ENCODE measurements at regions not wholly inside any gene's neighbourhood (a gene's known extent, or its start where the extent isn't known, plus 50 kb on each side); places are given as distances from the start of the nearest gene placed in this dataset.

DNA sequence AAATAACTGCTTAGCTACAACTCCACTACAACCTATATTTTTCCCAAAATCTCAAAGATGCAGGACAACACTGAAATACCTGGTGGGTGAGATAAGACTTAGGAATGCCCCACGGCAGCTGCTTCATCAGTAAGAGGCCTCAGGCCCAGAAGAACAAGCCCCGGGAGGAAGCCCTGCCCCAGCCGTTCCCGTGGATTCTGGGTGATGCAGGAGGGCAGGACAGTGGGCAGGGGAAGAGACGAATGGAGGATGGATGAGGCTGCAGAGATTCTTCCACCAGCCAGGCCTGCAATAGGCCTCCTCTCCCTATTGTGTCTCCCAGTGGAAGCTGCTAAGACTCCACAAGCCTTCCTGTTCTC, 197.9 kb upstream of the HDAC4 start (continued):
- TF ChIP-seq, protein P1, sequence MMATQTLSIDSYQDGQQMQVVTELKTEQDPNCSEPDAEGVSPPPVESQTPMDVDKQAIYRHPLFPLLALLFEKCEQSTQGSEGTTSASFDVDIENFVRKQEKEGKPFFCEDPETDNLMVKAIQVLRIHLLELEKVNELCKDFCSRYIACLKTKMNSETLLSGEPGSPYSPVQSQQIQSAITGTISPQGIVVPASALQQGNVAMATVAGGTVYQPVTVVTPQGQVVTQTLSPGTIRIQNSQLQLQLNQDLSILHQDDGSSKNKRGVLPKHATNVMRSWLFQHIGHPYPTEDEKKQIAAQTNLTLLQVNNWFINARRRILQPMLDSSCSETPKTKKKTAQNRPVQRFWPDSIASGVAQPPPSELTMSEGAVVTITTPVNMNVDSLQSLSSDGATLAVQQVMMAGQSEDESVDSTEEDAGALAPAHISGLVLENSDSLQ (IDR thresholded peaks at IDR 0.05): no peak
- no peak for TF ChIP-seq SMAD5 (IDR thresholded peaks at IDR 0.05; ENCODE audit: low read depth)
- no peak for TF ChIP-seq YBX1 (IDR thresholded peaks at IDR 0.05)
- no peak for TF ChIP-seq CREM (IDR thresholded peaks at IDR 0.05; ENCODE audit: low read depth)

GRCh38 chr2:239598011-239598731, 197.4 kb upstream of the HDAC4 start:
- H3K79me2 ChIP-seq (ENCODE audit: control insufficient read depth, insufficient read depth, low read length): no peaks in the 10 kb centered on the region
- no peak overlapping the region for H3K9ac ChIP-seq (ENCODE audit: control insufficient read depth, insufficient read depth, low read length)
- CTCF ChIA-PET: no interaction called here
- POLR2A ChIA-PET: no interaction called here
- H3K4me2 ChIP-seq (ENCODE audit: control insufficient read depth, insufficient read depth): no peak overlapping the region
- ATAC-seq (no peak), DNase-seq (ENCODE audit: low read depth, low spot score) (no peak), FAIRE-seq (no peak)
- in situ Hi-C loops (cut with MboI): no loop called here
- H2AFZ ChIP-seq (ENCODE audit: control insufficient read depth, low read depth, low read length): no peak overlapping the region
- SMC1A ChIA-PET (ENCODE audit: uncharacterized antibody, unreplicated experiment): no interaction called here
- H4K20me1 ChIP-seq (ENCODE audit: control insufficient read depth, insufficient read depth): no peaks in the 10 kb centered on the region
- intact Hi-C loops (cut with micrococcal nuclease; ENCODE audit: unreplicated experiment): no loop called here
- no peaks in the 10 kb centered on the region for H3K36me3 ChIP-seq (ENCODE audit: control insufficient read depth in 2 of 2, insufficient read depth in 2 of 2, low read length in 1 of 2)
- H3K4me1 ChIP-seq (ENCODE audit: control insufficient read depth, insufficient read depth, low read length): no peaks in the 10 kb centered on the region
- H3K27ac ChIP-seq (ENCODE audit: control insufficient read depth, insufficient read depth): no peak overlapping the region
- no TSS peak for BruUV-seq (replicated peaks)
- H3K9me3 ChIP-seq (replicated peaks; ENCODE audit: control insufficient read depth, insufficient read depth, low read length): peaks cover 2% of the 10 kb centered on the region; the same call in 1 of the 3 replicates
- H3K4me3 ChIP-seq: no peak overlapping the region
- WGBS (ENCODE audit: insufficient coverage, insufficient replicate concordance, low lambda C conversion rate, missing lambda C conversion rate): 31% methylated on average over 23 of the region's 23 CpGs
- no peaks in the 10 kb centered on the region for H3K27me3 ChIP-seq (replicated peaks in 1 of 2; ENCODE audit: control insufficient read depth in 2 of 2, insufficient read depth in 2 of 2, low read length in 1 of 2)
- RAD21 ChIA-PET (ENCODE audit: unreplicated experiment): no interaction called here
- no peak for TF ChIP-seq ZNF384 (IDR thresholded peaks at IDR 0.05; ENCODE audit: borderline replicate concordance, low read depth, low read length)
- no peak for TF ChIP-seq ZSCAN29 (IDR thresholded peaks at IDR 0.05)
- no peak for TF ChIP-seq ZNF274 (IDR thresholded peaks at IDR 0.05; ENCODE audit: insufficient read depth, insufficient read length)
- TF ChIP-seq, protein P2, sequence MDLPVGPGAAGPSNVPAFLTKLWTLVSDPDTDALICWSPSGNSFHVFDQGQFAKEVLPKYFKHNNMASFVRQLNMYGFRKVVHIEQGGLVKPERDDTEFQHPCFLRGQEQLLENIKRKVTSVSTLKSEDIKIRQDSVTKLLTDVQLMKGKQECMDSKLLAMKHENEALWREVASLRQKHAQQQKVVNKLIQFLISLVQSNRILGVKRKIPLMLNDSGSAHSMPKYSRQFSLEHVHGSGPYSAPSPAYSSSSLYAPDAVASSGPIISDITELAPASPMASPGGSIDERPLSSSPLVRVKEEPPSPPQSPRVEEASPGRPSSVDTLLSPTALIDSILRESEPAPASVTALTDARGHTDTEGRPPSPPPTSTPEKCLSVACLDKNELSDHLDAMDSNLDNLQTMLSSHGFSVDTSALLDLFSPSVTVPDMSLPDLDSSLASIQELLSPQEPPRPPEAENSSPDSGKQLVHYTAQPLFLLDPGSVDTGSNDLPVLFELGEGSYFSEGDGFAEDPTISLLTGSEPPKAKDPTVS (IDR thresholded peaks at IDR 0.05; ENCODE audit: low read depth, low read length): no peak
- no peak for TF ChIP-seq STAT3 (IDR thresholded peaks at IDR 0.05; ENCODE audit: low read depth, low read length)
- TF ChIP-seq, protein P3, sequence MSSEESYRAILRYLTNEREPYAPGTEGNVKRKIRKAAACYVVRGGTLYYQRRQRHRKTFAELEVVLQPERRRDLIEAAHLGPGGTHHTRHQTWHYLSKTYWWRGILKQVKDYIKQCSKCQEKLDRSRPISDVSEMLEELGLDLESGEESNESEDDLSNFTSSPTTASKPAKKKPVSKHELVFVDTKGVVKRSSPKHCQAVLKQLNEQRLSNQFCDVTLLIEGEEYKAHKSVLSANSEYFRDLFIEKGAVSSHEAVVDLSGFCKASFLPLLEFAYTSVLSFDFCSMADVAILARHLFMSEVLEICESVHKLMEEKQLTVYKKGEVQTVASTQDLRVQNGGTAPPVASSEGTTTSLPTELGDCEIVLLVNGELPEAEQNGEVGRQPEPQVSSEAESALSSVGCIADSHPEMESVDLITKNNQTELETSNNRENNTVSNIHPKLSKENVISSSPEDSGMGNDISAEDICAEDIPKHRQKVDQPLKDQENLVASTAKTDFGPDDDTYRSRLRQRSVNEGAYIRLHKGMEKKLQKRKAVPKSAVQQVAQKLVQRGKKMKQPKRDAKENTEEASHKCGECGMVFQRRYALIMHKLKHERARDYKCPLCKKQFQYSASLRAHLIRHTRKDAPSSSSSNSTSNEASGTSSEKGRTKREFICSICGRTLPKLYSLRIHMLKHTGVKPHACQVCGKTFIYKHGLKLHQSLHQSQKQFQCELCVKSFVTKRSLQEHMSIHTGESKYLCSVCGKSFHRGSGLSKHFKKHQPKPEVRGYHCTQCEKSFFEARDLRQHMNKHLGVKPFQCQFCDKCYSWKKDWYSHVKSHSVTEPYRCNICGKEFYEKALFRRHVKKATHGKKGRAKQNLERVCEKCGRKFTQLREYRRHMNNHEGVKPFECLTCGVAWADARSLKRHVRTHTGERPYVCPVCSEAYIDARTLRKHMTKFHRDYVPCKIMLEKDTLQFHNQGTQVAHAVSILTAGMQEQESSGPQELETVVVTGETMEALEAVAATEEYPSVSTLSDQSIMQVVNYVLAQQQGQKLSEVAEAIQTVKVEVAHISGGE (CRISPR knock-in tag; IDR thresholded peaks at IDR 0.05): no peak
- no peak for TF ChIP-seq TCF7 (IDR thresholded peaks at IDR 0.05; ENCODE audit: borderline replicate concordance)
- TF ChIP-seq, protein P4, sequence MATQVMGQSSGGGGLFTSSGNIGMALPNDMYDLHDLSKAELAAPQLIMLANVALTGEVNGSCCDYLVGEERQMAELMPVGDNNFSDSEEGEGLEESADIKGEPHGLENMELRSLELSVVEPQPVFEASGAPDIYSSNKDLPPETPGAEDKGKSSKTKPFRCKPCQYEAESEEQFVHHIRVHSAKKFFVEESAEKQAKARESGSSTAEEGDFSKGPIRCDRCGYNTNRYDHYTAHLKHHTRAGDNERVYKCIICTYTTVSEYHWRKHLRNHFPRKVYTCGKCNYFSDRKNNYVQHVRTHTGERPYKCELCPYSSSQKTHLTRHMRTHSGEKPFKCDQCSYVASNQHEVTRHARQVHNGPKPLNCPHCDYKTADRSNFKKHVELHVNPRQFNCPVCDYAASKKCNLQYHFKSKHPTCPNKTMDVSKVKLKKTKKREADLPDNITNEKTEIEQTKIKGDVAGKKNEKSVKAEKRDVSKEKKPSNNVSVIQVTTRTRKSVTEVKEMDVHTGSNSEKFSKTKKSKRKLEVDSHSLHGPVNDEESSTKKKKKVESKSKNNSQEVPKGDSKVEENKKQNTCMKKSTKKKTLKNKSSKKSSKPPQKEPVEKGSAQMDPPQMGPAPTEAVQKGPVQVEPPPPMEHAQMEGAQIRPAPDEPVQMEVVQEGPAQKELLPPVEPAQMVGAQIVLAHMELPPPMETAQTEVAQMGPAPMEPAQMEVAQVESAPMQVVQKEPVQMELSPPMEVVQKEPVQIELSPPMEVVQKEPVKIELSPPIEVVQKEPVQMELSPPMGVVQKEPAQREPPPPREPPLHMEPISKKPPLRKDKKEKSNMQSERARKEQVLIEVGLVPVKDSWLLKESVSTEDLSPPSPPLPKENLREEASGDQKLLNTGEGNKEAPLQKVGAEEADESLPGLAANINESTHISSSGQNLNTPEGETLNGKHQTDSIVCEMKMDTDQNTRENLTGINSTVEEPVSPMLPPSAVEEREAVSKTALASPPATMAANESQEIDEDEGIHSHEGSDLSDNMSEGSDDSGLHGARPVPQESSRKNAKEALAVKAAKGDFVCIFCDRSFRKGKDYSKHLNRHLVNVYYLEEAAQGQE (IDR thresholded peaks at IDR 0.05; ENCODE audit: low read depth, low read length): no peak
- no peak for TF ChIP-seq RBBP5 (conservative IDR thresholded peaks at IDR 0.05)

Data from GM12878 (cell line).